ENCODE measurements at regions not wholly inside any gene's neighbourhood (a gene's known extent, or its start where the extent isn't known, plus 50 kb on each side); places are given as distances from the start of the nearest gene placed in this dataset.

GRCh38 chr1:228972576-228972975 is 237.3 kb downstream of the RHOU start:
- TF ChIP-seq CTCF (IDR thresholded peaks at IDR 0.05; ENCODE audit: low read depth, low read length) (no peak), EZH2phosphoT487 (IDR thresholded peaks at IDR 0.05; ENCODE audit: low read depth) (no peak)

Measured in OCI-LY3 (cell line).